Ascending aorta (tissue), 2 donors: ENCODE measurements at regions not wholly inside any gene's neighbourhood (a gene's known extent, or its start where the extent isn't known, plus 50 kb on each side); places are given as distances from the start of the nearest gene placed in this dataset.

Experiments
- DNase-seq, 2 donors: peaks; one replicate each; pipeline ENCODE4 v3.0.0-alpha.2; 2019; ENCODE audit warnings: low spot score in 2 of 2
- H3K27ac ChIP-seq, 2 donors: fragments of 200-600 bp; sonication (generic); one replicate each; pipeline ENCODE4 v1.5.1; 2016 to 2017; ENCODE audit warnings: mild to moderate bottlenecking in 1 of 2
- H3K27me3 ChIP-seq: fragments of 200-600 bp; sonication (generic); one replicate; pipeline ENCODE4 v1.5.1; 2017
- H3K36me3 ChIP-seq, 2 donors: fragments of 200-600 bp; sonication (generic); one replicate each; pipeline ENCODE4 v1.5.1; 2016
- H3K4me1 ChIP-seq, 2 donors: fragments of 200-600 bp; sonication (generic); one replicate each; pipeline ENCODE4 v1.5.1; 2016 to 2017; ENCODE audit warnings: mild to moderate bottlenecking in 1 of 2
- H3K4me3 ChIP-seq, 2 donors: fragments of 200-600 bp; sonication (generic); one replicate each; pipeline ENCODE4 v1.5.1; 2016 to 2017; ENCODE audit warnings: mild to moderate bottlenecking in 1 of 2
- H3K9me3 ChIP-seq, 2 donors: fragments of 200-600 bp; sonication (generic); one replicate each; pipeline ENCODE4 v1.5.1; 2016
- CTCF ChIP-seq, 3 experiments: fragments of 200-600 bp in 2 of 3; fragments of 450-650 bp in 1 of 3; sonication (generic) in 2 of 3; IDR thresholded peaks; one replicate each; pipeline ENCODE4 v1.5.1; 2016 to 2019; ENCODE audit warnings: antibody characterized with exemption in 3 of 3, mild to moderate bottlenecking in 1 of 3, moderate library complexity in 1 of 3
- intact Hi-C: fragments of 100-400 bp; cut with DNase I; formaldehyde crosslinking; loops from one replicate; pipeline ENCODE4 v1.15.1; 2023

GRCh38 chr4:167956676-167957075 is 135.7 kb upstream of the ANXA10 start:
- H3K4me3 ChIP-seq = no peak overlapping the region

GRCh38 chr4:167964766-167965373 is 127.5 kb upstream of the ANXA10 start:
- no peak for TF ChIP-seq CTCF (IDR thresholded peaks at IDR 0.05)
- Histone ChIP-seq H3K27ac (no peak overlapping the region), H3K27me3 (no peaks in the 10 kb centered on the region), H3K36me3 (no peaks in the 10 kb centered on the region), H3K4me1 (no peaks in the 10 kb centered on the region), H3K9me3 (no peaks in the 10 kb centered on the region), H3K4me3 (no peak overlapping the region)
- no peak for DNase-seq
- intact Hi-C loops = no loop called here

More at GRCh38 chr4:167956676-167957075, 135.7 kb upstream of the ANXA10 start:
- Histone ChIP-seq H3K4me1 (no peaks in the 10 kb centered on the region), H3K27me3 (no peaks in the 10 kb centered on the region), H3K36me3 (no peaks in the 10 kb centered on the region), H3K9me3 (no peaks in the 10 kb centered on the region), H3K27ac (no peak overlapping the region)
- no peak for TF ChIP-seq CTCF (IDR thresholded peaks at IDR 0.05)
- DNase-seq = no peak
- intact Hi-C loops = no loop called here

- no peak for DNase-seq
- intact Hi-C loops = no loop called here
- H3K27ac ChIP-seq = no peak overlapping the region
- no peak overlapping the region for H3K4me3 ChIP-seq
- H3K36me3 ChIP-seq = no peaks in the 10 kb centered on the region
- no peak for TF ChIP-seq CTCF (IDR thresholded peaks at IDR 0.05)
- H3K4me1 ChIP-seq = no peaks in the 10 kb centered on the region
- H3K9me3 ChIP-seq = no peaks in the 10 kb centered on the region
- H3K27me3 ChIP-seq = no peaks in the 10 kb centered on the region
Measured at GRCh38 chr4:167966143-167966542, 126.2 kb upstream of the ANXA10 start.

GRCh38 chr4:167973513-167973912 is 118.8 kb upstream of the ANXA10 start:
- TF ChIP-seq CTCF (IDR thresholded peaks at IDR 0.05) = no peak
- Histone ChIP-seq H3K27me3 (no peaks in the 10 kb centered on the region), H3K4me3 (no peak overlapping the region), H3K9me3 (peaks cover 0 to 3% of the 10 kb centered on the region in 2 donors), H3K36me3 (no peaks in the 10 kb centered on the region), H3K27ac (no peak overlapping the region), H3K4me1 (no peaks in the 10 kb centered on the region)
- DNase-seq = no peak
- intact Hi-C loops = no loop called here

- intact Hi-C loops = no loop called here
- no peaks in the 10 kb centered on the region for H3K4me1 ChIP-seq
- H3K9me3 ChIP-seq = no peaks in the 10 kb centered on the region
- H3K4me3 ChIP-seq = no peak overlapping the region
- H3K27me3 ChIP-seq = no peaks in the 10 kb centered on the region
- DNase-seq = no peak
- TF ChIP-seq CTCF (IDR thresholded peaks at IDR 0.05) = no peak
- H3K36me3 ChIP-seq = no peaks in the 10 kb centered on the region
- H3K27ac ChIP-seq = no peak overlapping the region
Measured at GRCh38 chr4:167985565-167985964, 106.8 kb upstream of the ANXA10 start.

GRCh38 chr4:167986044-167986443 is 106.3 kb upstream of the ANXA10 start:
- Histone ChIP-seq H3K4me3 (no peak overlapping the region), H3K27ac (no peak overlapping the region), H3K9me3 (no peaks in the 10 kb centered on the region), H3K27me3 (no peaks in the 10 kb centered on the region), H3K36me3 (no peaks in the 10 kb centered on the region), H3K4me1 (no peaks in the 10 kb centered on the region)
- DNase-seq = no peak
- no peak for TF ChIP-seq CTCF (IDR thresholded peaks at IDR 0.05)
- intact Hi-C loops = no loop called here
